ENCODE measurements at regions not wholly inside any gene's neighbourhood (a gene's known extent, or its start where the extent isn't known, plus 50 kb on each side); places are given as distances from the start of the nearest gene placed in this dataset.
A peak's percentile ranks its signal among the peaks of the same experiment; 100 is the strongest.

GRCh38 chr10:78556705-78557432 lies 511.9 kb upstream of the ZMIZ1 start:
- no peaks in the 10 kb centered on the region for H3K9me3 ChIP-seq (ENCODE audit: low read depth, low read length, poor library complexity, severe bottlenecking)
- no peaks in the 10 kb centered on the region for H3K36me3 ChIP-seq (ENCODE audit: insufficient read depth, low read length, poor library complexity, severe bottlenecking)
- H3K27ac ChIP-seq (ENCODE audit: low read depth, low read length, poor library complexity, severe bottlenecking): no peak overlapping the region
- no peaks in the 10 kb centered on the region for H3K27me3 ChIP-seq (replicated peaks; ENCODE audit: insufficient read depth, low read depth, low read length, poor library complexity)
- no peak for DNase-seq (ENCODE audit: low spot score)
- TF ChIP-seq CTCF (conservative IDR thresholded peaks at IDR 0.05; ENCODE audit: low read depth, low read length) (no peak), EZH2 (IDR thresholded peaks at IDR 0.05; ENCODE audit: borderline replicate concordance, low read depth, low read length, poor library complexity, severe bottlenecking) (no peak)
- no TSS peak for BruUV-seq (replicated peaks)
- no peaks in the 10 kb centered on the region for H3K4me1 ChIP-seq (ENCODE audit: insufficient read depth, low read length, poor library complexity, severe bottlenecking)
- CTCF ChIA-PET: no interaction called here
- H3K4me3 ChIP-seq (ENCODE audit: low read depth, low read length, poor library complexity, severe bottlenecking): no peak overlapping the region
- POLR2A ChIA-PET (ENCODE audit: low non-redundant PET): no interaction called here
- intact Hi-C loops (cut with micrococcal nuclease; ENCODE audit: unreplicated experiment): no loop called here

- TF ChIP-seq CTCF (conservative IDR thresholded peaks at IDR 0.05; ENCODE audit: low read depth, low read length) (no peak), EZH2 (IDR thresholded peaks at IDR 0.05; ENCODE audit: borderline replicate concordance, low read depth, low read length, poor library complexity, severe bottlenecking) (no peak)
- BruUV-seq (replicated peaks): no TSS peak
- Histone ChIP-seq H3K9me3 (ENCODE audit: low read depth, low read length, poor library complexity, severe bottlenecking) (no peaks in the 10 kb centered on the region), H3K36me3 (ENCODE audit: insufficient read depth, low read length, poor library complexity, severe bottlenecking) (no peaks in the 10 kb centered on the region), H3K27ac (ENCODE audit: low read depth, low read length, poor library complexity, severe bottlenecking) (no peak overlapping the region), H3K27me3 (replicated peaks; ENCODE audit: insufficient read depth, low read depth, low read length, poor library complexity) (no peaks in the 10 kb centered on the region), H3K4me1 (ENCODE audit: insufficient read depth, low read length, poor library complexity, severe bottlenecking) (no peaks in the 10 kb centered on the region), H3K4me3 (ENCODE audit: low read depth, low read length, poor library complexity, severe bottlenecking) (no peak overlapping the region)
- intact Hi-C loops (cut with micrococcal nuclease; ENCODE audit: unreplicated experiment): no loop called here
- ChIA-PET CTCF (no interaction called here), POLR2A (ENCODE audit: low non-redundant PET) (no interaction called here)
- no peak for DNase-seq (ENCODE audit: low spot score)
Measured at GRCh38 chr10:78557433-78557925, 511.3 kb upstream of the ZMIZ1 start.

GRCh38 chr10:78559661-78560340 lies 509.0 kb upstream of the ZMIZ1 start:
- no TSS peak for BruUV-seq (replicated peaks)
- TF ChIP-seq CTCF (conservative IDR thresholded peaks at IDR 0.05; ENCODE audit: low read depth, low read length): no peak
- TF ChIP-seq EZH2 (IDR thresholded peaks at IDR 0.05; ENCODE audit: borderline replicate concordance, low read depth, low read length, poor library complexity, severe bottlenecking): no peak
- POLR2A ChIA-PET (ENCODE audit: low non-redundant PET): no interaction called here
- H3K27ac ChIP-seq (ENCODE audit: low read depth, low read length, poor library complexity, severe bottlenecking): no peak overlapping the region
- intact Hi-C loops (cut with micrococcal nuclease; ENCODE audit: unreplicated experiment): no loop called here
- peak; percentile 5 for DNase-seq (ENCODE audit: low spot score)
- no peak overlapping the region for H3K4me3 ChIP-seq (ENCODE audit: low read depth, low read length, poor library complexity, severe bottlenecking)
- H3K4me1 ChIP-seq (ENCODE audit: insufficient read depth, low read length, poor library complexity, severe bottlenecking): no peaks in the 10 kb centered on the region
- no peaks in the 10 kb centered on the region for H3K9me3 ChIP-seq (ENCODE audit: low read depth, low read length, poor library complexity, severe bottlenecking)
- no peaks in the 10 kb centered on the region for H3K36me3 ChIP-seq (ENCODE audit: insufficient read depth, low read length, poor library complexity, severe bottlenecking)
- CTCF ChIA-PET: no interaction called here
- H3K27me3 ChIP-seq (replicated peaks; ENCODE audit: insufficient read depth, low read depth, low read length, poor library complexity): no peaks in the 10 kb centered on the region
